KOPT-K1 (cell line): ENCODE measurements at regions not wholly inside any gene's neighbourhood (a gene's known extent, or its start where the extent isn't known, plus 50 kb on each side); places are given as distances from the start of the nearest gene placed in this dataset.

ENCODE experiments used
- H3K27ac ChIP-seq: fragments of 200-600 bp; sonication (generic); 2 replicates; pipeline ENCODE4 v1.5.1; 2016; ENCODE audit warnings: antibody characterized with exemption, mild to moderate bottlenecking, low read depth, low read length; ENCODE audit not compliant: poor library complexity, severe bottlenecking
- H3K36me3 ChIP-seq: fragments of 200-600 bp; sonication (generic); 2 replicates; pipeline ENCODE4 v1.5.1; 2017; ENCODE audit warnings: antibody characterized with exemption, mild to moderate bottlenecking, low read length, moderate library complexity; ENCODE audit not compliant: insufficient read depth
- H3K9me3 ChIP-seq: fragments of 200-600 bp; sonication (generic); 2 replicates; pipeline ENCODE4 v1.5.1; 2017; ENCODE audit warnings: antibody characterized with exemption, low read length, mild to moderate bottlenecking; ENCODE audit not compliant: insufficient read depth, poor library complexity, severe bottlenecking

DNA sequence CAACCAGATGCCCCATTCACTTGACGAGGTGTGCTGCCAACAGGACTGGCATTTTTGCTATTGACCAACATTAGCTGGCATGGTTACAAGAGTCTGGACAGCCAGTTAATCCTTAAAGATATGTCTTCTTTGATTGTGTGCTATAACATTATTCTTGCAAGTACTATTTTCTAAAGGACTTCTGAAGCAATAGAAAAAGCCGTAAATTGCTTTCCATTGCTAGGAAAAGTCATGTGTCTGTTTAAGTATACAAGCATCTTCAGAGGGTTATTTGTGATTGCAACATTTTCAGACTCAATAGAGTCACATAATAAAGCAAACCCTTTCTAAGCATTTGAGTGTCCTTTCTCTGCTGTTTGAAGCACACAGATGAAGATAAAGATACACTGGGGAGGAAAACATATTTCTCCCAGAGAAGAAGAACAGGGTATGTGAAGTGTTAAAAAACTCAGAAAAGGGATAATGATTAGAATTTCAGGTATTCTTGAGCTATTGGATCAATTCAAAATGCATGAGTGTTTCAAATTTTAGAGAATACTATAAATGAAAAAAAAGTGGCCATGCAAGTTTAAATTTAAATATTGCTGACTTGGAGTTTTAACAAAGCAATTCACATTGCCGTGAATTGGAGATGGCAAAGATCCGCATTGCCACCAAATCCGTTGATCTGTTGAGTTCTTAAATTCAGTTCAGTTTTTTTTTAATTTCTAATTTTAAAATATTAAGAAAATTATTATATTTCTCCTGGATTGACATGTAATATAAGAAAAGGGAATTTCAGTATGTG, 191.7 kb upstream of the MAP3K7 start:
- H3K27ac ChIP-seq: no peak overlapping the region
- no peaks in the 10 kb centered on the region for H3K9me3 ChIP-seq
- no peaks in the 10 kb centered on the region for H3K36me3 ChIP-seq

DNA sequence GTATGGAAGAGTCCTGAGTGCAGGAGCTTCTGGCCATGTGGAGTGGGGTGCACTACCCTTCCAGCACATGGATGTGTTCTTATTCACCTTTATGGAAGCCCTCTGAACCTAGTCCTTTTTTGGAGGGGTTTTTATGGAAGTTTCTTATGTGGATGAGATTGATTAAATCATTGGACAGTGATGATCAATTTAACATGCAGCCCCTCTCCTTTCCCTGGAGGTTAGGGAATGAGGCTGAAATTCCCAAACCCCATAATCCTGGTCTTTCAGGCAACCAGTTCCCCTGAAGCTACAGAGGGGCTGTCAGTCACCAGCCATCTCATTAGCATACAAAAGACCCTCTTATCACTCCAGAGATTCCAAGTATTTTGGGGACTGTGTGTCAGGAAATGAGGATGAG, 183.9 kb upstream of the MAP3K7 start:
- Histone ChIP-seq H3K36me3 (no peaks in the 10 kb centered on the region), H3K9me3 (no peaks in the 10 kb centered on the region), H3K27ac (no peak overlapping the region)

DNA sequence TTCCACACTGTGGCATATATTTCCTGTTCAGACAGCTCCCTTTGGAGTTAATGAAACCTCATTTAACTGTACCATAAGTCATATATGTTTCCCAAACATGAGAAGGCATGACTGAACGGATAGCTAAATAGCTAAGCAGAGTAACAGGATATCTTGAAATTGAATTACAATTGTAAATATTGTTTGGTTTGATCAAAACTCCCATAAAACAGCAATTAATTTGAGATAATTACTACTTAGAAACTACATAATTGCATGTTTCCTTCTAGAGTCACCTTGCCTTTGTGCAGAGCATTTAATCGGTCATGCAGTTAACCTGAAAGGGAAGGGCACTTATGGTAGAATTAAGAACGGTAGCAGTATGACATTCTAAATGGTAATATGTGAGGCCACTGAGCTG, 179.0 kb upstream of the MAP3K7 start:
- H3K27ac ChIP-seq: no peak overlapping the region
- H3K36me3 ChIP-seq: no peaks in the 10 kb centered on the region
- H3K9me3 ChIP-seq: no peaks in the 10 kb centered on the region

DNA sequence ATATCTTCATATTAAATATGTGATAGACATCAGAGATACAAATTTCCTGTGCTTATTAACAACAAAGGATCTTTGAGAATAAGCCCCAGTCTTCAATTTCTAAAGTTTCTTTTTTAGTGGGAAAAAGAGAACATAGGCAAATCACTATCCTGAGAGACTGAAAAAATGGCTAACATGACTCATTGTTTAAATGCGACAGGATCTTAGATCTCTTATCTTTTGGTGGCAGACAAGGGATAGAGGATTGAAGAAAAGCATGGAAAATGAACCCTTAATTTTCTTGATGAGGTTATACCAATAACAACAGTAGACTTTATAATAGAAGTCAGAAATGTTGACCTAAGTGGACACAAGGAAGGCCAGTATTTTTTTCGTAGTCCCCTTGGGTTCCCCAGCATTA, 178.6 kb upstream of the MAP3K7 start:
- Histone ChIP-seq H3K36me3 (no peaks in the 10 kb centered on the region), H3K27ac (no peak overlapping the region), H3K9me3 (no peaks in the 10 kb centered on the region)

DNA sequence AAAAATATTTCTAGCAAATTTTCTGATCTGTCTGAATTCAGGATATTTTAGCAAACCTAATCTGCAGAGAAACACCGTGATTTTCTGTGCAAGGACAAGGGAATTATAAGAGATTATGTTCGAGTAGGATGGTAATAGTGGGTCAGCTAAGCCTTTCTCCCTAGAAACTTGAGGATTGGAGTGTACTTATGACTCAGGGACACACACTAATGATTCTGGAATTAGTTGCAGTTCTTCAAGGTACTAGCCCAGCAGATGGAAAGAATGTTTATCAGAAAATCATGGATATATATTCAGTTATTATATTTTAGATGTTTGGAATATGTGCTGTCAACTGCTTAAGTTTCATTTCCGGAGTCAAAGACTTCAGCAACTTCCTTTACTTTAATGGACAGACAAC, 177.1 kb upstream of the MAP3K7 start:
- no peak overlapping the region for H3K27ac ChIP-seq
- no peaks in the 10 kb centered on the region for H3K36me3 ChIP-seq
- no peaks in the 10 kb centered on the region for H3K9me3 ChIP-seq

DNA sequence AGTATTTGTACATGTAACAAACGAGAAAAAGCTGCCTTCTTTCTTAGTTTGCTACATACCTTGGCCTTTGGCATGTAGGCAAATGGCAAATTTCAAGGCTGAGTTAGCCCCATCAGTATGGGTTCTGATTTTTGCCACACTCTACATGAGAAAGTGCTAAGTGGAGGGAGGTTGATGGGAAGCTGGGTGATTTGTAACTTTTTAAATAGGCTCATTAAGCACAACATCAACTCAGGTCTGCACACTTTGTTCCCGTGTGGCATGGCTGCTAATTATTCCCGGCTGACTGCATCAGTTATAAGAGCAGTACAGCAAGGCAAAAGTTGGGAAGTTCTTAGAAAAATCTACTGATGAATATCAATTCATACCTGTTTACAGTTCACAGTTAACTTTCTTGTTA, 172.8 kb upstream of the MAP3K7 start:
- Histone ChIP-seq H3K9me3 (no peaks in the 10 kb centered on the region), H3K36me3 (no peaks in the 10 kb centered on the region), H3K27ac (no peak overlapping the region)

DNA sequence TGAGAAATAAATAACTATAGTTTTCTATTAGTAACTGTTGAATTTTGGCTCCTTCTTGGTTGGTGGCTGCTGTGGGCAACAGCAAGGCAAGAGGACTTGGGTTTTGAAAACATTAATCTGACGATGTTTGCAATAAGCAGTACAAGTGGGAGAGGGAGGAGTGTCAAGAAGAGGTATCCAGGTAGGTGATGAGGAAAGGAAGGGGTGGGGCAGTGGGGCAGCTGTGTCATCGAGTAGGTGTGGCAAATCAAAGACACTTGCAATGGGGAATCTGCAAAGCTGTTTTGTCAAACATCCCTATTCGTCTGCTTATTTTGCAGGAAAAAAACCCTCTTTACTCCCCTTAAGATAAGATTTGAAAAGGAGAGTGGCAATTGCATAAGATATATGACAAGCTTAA, 171.9 kb upstream of the MAP3K7 start:
- no peak overlapping the region for H3K27ac ChIP-seq
- no peaks in the 10 kb centered on the region for H3K9me3 ChIP-seq

DNA sequence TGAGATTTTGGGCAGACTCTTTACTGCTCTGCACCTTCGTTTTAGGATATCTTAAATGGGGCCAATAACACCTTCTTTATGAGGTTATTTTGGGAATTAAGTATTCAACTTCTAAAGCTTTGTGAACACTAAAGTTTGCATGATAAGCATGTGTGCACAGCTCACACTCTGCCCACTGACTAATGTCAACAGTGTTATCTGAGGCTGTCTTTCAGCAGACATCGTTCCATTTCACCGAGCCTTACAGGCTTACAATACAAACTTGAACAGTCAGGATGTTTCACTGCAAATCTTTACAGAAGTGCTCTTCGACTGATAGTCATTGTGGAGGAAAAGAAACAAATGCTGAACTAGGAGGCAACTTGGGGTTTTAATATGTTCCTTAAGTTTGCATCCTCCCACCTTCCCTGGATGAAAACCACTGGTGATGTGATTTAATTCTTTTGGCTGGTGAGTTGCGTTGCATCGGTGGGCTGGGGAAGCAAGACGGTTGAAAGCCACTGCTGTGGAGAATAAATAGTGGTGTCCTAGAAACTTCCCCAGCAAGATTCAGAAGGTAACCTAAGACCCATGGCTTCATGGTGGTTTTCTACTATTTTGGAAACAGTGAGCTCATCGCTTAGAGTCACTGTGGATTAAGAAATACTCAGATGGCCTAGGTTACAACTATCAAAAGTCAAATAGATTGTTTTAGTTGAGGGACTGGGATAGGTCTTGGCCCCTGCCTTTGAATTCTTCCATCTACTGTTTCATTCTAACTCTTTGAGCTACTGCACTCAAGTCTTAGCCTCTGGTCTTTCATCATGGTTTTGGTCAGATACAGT, 167.2 kb upstream of the MAP3K7 start:
- H3K27ac ChIP-seq: no peak overlapping the region
- H3K9me3 ChIP-seq: no peaks in the 10 kb centered on the region
- no peaks in the 10 kb centered on the region for H3K36me3 ChIP-seq

More for the DNA sequence above, 171.9 kb upstream of the MAP3K7 start:
- no peaks in the 10 kb centered on the region for H3K36me3 ChIP-seq

DNA sequence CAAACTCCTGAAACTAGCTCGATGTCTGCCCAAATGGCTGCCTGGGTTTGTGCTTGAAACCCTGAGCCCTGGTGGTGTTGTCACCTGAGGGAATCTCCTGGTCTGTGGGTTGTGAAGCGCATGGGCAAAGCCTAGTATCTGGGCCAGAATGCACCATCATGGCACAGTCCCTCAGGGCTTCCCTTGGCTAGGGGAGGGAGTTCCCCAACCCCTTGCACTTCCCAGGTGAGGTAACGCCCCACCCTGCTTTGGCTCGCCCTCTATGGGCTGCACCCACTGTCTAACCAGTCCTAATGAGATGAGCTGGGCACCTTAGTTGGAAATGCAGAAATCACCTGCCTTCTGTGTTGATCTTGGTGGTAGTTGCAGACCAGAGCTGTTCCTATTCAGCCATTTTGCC, 152.9 kb upstream of the MAP3K7 start:
- Histone ChIP-seq H3K9me3 (no peaks in the 10 kb centered on the region), H3K27ac (no peak overlapping the region), H3K36me3 (no peaks in the 10 kb centered on the region)

DNA sequence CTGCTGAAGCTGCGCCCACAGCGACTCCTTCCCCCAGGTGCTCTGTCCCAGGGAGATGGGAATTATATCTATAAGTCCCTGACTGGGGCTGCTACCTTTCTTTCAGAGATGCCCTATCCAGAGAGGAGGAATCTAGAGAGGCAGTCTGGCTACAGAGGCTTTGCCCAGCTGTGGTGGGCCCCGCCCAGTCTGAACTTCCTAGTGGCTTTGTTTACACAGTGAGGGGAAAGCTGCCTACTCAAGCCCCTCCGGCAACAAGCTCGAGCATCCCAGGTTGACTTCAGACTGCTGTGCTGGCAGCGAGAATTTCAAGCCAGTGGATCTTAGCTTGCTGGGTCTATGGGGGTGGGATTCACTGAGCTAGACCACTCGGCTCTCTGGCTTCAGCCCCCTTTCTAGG, 152.5 kb upstream of the MAP3K7 start:
- H3K36me3 ChIP-seq: no peaks in the 10 kb centered on the region
- H3K9me3 ChIP-seq: no peaks in the 10 kb centered on the region
- no peak overlapping the region for H3K27ac ChIP-seq

DNA sequence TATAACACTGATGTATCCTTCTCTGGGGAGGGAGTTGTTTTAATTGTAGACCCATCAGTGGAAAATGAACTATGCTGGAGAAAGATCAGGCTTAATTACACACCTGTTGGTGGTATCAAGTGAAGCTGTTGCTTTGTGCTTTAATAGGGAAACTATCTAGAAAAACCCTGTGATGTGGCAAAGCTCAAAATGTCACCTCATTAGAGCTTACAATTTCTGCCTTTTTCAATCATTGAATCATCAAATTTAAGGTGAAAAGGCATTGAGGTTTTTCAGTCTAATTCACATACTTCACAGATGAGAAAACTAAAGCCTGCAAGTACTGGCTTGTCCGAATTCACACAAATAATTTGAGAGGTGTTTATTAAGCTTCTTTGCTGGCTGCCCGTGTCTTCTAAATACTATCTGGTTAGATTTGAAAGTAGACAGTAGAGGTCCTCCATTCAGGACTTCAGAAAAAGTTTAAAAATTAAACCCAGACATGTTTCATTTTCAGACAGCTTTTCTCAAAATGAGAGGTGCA, 143.3 kb upstream of the MAP3K7 start:
- H3K27ac ChIP-seq: no peak overlapping the region

DNA sequence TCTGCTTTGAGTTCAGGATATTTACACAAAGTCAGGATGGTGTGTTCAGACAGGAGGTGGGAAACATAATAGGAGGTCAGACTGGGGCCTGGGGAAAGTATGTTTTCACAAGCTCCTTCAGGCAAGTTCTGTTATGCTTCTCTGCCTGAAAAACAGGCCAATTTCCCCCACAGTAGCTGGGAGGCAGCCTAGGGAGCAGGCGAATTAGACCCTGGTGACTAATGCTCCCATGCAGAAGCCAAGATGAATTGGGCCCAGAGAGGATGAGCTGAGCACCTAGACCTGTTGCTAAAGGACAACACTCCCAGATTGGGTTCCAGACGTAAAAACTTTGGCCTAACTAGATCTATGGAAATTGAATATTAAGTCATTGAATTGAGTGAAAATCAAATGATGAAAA, 142.2 kb upstream of the MAP3K7 start:
- Histone ChIP-seq H3K9me3 (no peaks in the 10 kb centered on the region), H3K27ac (no peak overlapping the region), H3K36me3 (no peaks in the 10 kb centered on the region)

More for the DNA sequence above, 143.3 kb upstream of the MAP3K7 start:
- no peaks in the 10 kb centered on the region for H3K9me3 ChIP-seq
- H3K36me3 ChIP-seq: no peaks in the 10 kb centered on the region

DNA sequence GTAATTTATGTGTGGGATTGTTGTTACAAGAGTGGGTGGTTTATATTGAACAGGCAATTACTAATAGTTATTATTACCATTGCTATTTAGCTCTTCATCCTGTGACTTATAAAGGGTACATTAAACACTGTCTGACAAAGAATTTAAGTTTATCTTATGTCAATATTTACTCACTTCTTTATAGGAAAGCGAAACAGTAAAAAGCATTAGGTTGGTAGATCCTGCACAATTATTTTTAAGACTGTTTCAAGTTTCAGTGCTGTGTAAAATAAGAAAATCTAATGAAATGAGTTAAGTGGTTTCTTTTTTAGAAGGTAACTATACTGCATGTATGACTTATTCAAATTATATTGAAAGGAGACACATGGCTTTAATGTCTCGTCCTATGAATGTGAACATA, 135.8 kb upstream of the MAP3K7 start:
- Histone ChIP-seq H3K27ac (no peak overlapping the region), H3K36me3 (no peaks in the 10 kb centered on the region)

DNA sequence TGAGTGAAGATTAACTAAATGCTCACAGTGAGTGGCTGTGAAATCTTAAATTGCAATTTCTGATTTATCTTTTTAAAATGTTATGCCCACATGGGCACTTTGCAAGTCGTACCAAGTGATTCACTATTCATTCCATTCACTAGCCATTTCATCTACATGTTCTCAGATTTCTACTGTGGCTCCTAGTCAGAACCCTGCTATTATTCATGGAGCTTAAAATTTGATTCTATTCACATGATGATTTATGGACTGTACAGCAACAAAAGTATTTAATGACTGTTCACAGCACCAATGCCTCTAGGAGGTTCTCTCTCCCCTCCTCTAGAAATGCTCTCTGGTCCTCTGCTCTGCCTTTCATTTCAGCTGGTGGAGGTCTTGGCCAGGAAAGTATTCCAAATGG, 133.5 kb upstream of the MAP3K7 start:
- Histone ChIP-seq H3K27ac (no peak overlapping the region), H3K9me3 (no peaks in the 10 kb centered on the region), H3K36me3 (no peaks in the 10 kb centered on the region)

More for the DNA sequence above, 135.8 kb upstream of the MAP3K7 start:
- H3K9me3 ChIP-seq: no peaks in the 10 kb centered on the region

DNA sequence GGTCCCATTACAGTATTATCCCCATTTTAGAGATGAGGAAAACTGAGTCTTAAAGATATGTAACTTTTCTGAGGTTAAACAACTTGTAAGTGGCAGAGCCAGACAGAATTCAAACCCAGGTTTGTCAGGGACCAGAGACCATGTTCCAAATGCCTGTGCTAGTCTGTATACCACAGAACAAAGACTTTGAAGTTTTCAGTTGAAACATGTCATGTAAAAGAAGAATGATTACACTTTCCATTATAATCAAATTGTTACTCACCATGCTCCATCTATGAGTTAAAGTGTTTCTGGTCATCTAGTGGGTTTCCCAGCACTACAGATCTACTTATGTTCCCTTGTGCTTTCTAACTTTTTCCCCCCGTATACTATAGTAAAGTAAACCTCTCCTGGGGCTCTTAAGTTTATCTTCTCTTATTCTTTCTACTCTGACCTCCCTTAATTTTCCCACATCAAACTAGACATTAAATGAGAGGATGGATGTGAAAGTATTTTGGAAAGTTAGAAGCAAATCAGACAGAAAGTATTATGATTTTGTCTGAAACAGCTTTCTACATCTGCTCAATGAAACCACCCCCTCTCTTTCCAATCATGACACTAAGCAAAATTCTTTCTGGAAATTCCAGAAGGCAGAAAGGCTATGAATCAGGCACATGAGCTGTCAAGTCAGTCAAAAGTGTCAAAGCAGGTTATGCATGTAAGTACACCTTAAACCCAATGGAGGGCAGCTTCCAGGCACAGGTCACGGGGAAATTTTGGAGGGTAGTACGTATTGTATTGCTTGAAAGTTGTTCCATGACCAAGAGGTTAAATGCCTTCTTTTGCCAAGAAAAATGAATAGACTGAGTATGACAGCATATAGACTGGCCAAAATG, 132.7 kb upstream of the MAP3K7 start:
- H3K27ac ChIP-seq: no peak overlapping the region
- H3K36me3 ChIP-seq: no peaks in the 10 kb centered on the region
- no peaks in the 10 kb centered on the region for H3K9me3 ChIP-seq
